GM23338 (cell line): ENCODE measurements at regions not wholly inside any gene's neighbourhood (a gene's known extent, or its start where the extent isn't known, plus 50 kb on each side); places are given as distances from the start of the nearest gene placed in this dataset.

Experiments
- ATAC-seq: fragments of 200-7000 bp; cut with Tn5 transposase; 3 replicates; pipeline ENCODE4 v1.9.1; 2020
- DNase-seq: peaks from one replicate; pipeline ENCODE4 v3.0.0-alpha.2; 2015; ENCODE audit warnings: low spot score
- H2AFZ ChIP-seq: fragments of 200-600 bp; sonication (generic); 2 replicates; pipeline ENCODE4 v1.8.0; 2016; ENCODE audit warnings: antibody characterized with exemption, mild to moderate bottlenecking, moderate library complexity
- H3F3A ChIP-seq: fragments of 200-600 bp; sonication (generic); replicated peaks from 2 replicates; pipeline ENCODE4 v1.8.0; 2017; ENCODE audit warnings: antibody characterized with exemption, mixed run types, low read depth
- H3K27ac ChIP-seq: fragments of 200-600 bp; sonication (generic); 2 replicates; pipeline ENCODE4 v1.6.1; 2016; ENCODE audit warnings: low read depth
- H3K27me3 ChIP-seq: fragments of 200-600 bp; sonication (generic); 2 replicates; pipeline ENCODE4 v1.8.0; 2016; ENCODE audit warnings: mild to moderate bottlenecking, mixed run types, moderate library complexity; ENCODE audit not compliant: insufficient read depth
- H3K36me3 ChIP-seq: fragments of 200-600 bp; sonication (generic); 2 replicates; pipeline ENCODE4 v1.8.0; 2016; ENCODE audit warnings: mild to moderate bottlenecking; ENCODE audit not compliant: insufficient read depth
- H3K4me1 ChIP-seq: fragments of 200-600 bp; sonication (generic); 2 replicates; pipeline ENCODE4 v1.8.0; 2016; ENCODE audit warnings: mild to moderate bottlenecking, moderate library complexity; ENCODE audit not compliant: insufficient read depth
- H3K4me2 ChIP-seq: fragments of 200-600 bp; sonication (generic); 2 replicates; pipeline ENCODE4 v1.7.1; 2017; ENCODE audit warnings: mixed run types
- H3K4me3 ChIP-seq: fragments of 200-600 bp; sonication (generic); 2 replicates; pipeline ENCODE4 v1.6.1; 2016; ENCODE audit warnings: mixed run types
- H3K79me2 ChIP-seq: fragments of 200-600 bp; sonication (generic); replicated peaks from 2 replicates; pipeline ENCODE4 v1.8.0; 2017; ENCODE audit warnings: mild to moderate bottlenecking; ENCODE audit not compliant: insufficient read depth
- H3K9me2 ChIP-seq: fragments of 200-600 bp; sonication (generic); 2 replicates; pipeline ENCODE4 v1.8.0; 2017; ENCODE audit not compliant: insufficient read depth
- H4K20me1 ChIP-seq: fragments of 200-600 bp; sonication (generic); replicated peaks from 2 replicates; pipeline ENCODE4 v1.8.0; 2017; ENCODE audit warnings: mild to moderate bottlenecking; ENCODE audit not compliant: insufficient read depth
- H3K27ac Mint-ChIP-seq: 2 replicates; pipeline ENCODE4 v1.8.0; 2020; ENCODE audit warnings: inconsistent platforms, mild to moderate bottlenecking, moderate library complexity, mixed read lengths
- H3K27me3 Mint-ChIP-seq: 3 replicates; pipeline ENCODE4 v1.8.0; 2022; ENCODE audit warnings: low read depth, mild to moderate bottlenecking, moderate library complexity, mixed read lengths, inconsistent platforms; ENCODE audit not compliant: insufficient read depth, poor library complexity
- H3K36me3 Mint-ChIP-seq: 3 replicates; pipeline ENCODE4 v1.8.0; 2021; ENCODE audit warnings: low read depth, mild to moderate bottlenecking, inconsistent platforms, moderate library complexity, mixed read lengths
- H3K4me1 Mint-ChIP-seq: 3 replicates; pipeline ENCODE4 v1.8.0; 2020; ENCODE audit warnings: mild to moderate bottlenecking, inconsistent platforms, mixed read lengths
- H3K4me3 Mint-ChIP-seq: 3 replicates; pipeline ENCODE4 v1.8.0; 2021; ENCODE audit warnings: moderate library complexity, mild to moderate bottlenecking, inconsistent platforms, mixed read lengths
- H3K9me3 Mint-ChIP-seq: 3 replicates; pipeline ENCODE4 v1.8.0; 2020; ENCODE audit warnings: moderate library complexity, mild to moderate bottlenecking, inconsistent platforms, mixed read lengths
- CREB1 ChIP-seq: fragments of 250-450 bp; sonication (Bioruptor Pico); IDR thresholded peaks from 2 replicates; pipeline ENCODE4 v1.5.0; 2020; ENCODE audit warnings: low read depth, mild to moderate bottlenecking, moderate library complexity
- POLR2AphosphoS5 ChIP-seq: IDR thresholded peaks from 2 replicates; pipeline ENCODE4 v1.6.1; 2016; ENCODE audit warnings: antibody characterized with exemption, low read depth
- STAT1 ChIP-seq: IDR thresholded peaks from one replicate; pipeline ENCODE4 v1.6.1; 2016; ENCODE audit warnings: antibody characterized with exemption; ENCODE audit not compliant: unreplicated experiment
- ZNF114 ChIP-seq: fragments of 250-450 bp; sonication (Bioruptor Pico); IDR thresholded peaks from 2 replicates; pipeline ENCODE4 v1.5.0; 2020; ENCODE audit warnings: mild to moderate bottlenecking, moderate library complexity
- ZNF331 ChIP-seq: fragments of 250-450 bp; sonication (Bioruptor Pico); IDR thresholded peaks from 2 replicates; pipeline ENCODE4 v1.5.0; 2020; ENCODE audit warnings: low read depth, mild to moderate bottlenecking, moderate library complexity
- TF ChIP-seq, protein P1 (sequence below): fragments of 250-450 bp; sonication (Bioruptor Pico); IDR thresholded peaks from 2 replicates; pipeline ENCODE4 v1.5.0; 2020; ENCODE audit warnings: mild to moderate bottlenecking, moderate library complexity
- TF ChIP-seq, protein P2 (sequence below): IDR thresholded peaks from one replicate; pipeline ENCODE4 v1.6.1; 2018; ENCODE audit warnings: antibody characterized with exemption; ENCODE audit not compliant: unreplicated experiment
- TF ChIP-seq, protein P3 (sequence below), 2 experiments: fragments of 200-600 bp in 1 of 2; sonication (generic) in 1 of 2; conservative IDR thresholded peaks; 2 replicates each; pipeline versions ENCODE4 v1.5.1 to v1.6.1; 2016 to 2017; ENCODE audit warnings: antibody characterized with exemption in 2 of 2, low read depth in 2 of 2, mild to moderate bottlenecking in 2 of 2, moderate library complexity in 1 of 2

DNA sequence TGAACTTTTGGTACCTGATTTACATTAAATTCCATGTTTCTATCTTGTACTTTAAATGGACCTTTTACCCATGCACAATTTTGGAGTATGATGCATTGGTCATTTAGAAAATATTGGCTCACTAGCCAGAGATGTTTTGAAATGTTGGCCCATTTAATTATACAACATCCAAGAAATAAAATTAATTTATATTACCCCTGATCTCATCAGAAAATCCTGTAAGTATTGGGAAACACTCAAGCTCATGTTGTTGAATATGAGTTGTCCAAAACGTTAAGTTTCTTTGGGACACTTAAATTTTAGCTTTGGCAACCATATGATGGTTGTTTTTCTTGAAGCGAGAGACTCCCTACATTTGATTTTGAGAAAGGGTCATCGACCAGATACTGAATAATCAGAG lies 492.7 kb downstream of the RPS24 start:
- no peak overlapping the region for H3K27ac ChIP-seq
- peaks cover 4% of the 10 kb centered on the region; the same call in 2 of the 3 replicates for H3K9me3 Mint-ChIP-seq
- no peak for DNase-seq

GRCh38 chr10:78527296-78527695 lies 493.6 kb downstream of the RPS24 start:
- Histone ChIP-seq H3K4me1 (peaks cover 8% of the 10 kb centered on the region), H3K27ac (no peak overlapping the region), H3F3A (no peaks in the 10 kb centered on the region), H3K9me2 (peaks cover 6% of the 10 kb centered on the region; the same call in 1 of the 2 replicates), H4K20me1 (no peaks in the 10 kb centered on the region), H3K36me3 (no peaks in the 10 kb centered on the region), H3K4me2 (no peak overlapping the region), H3K4me3 (no peak overlapping the region), H3K27me3 (no peaks in the 10 kb centered on the region), H3K79me2 (no peaks in the 10 kb centered on the region), H2AFZ (no peak overlapping the region)
- peaks cover 9% of the 10 kb centered on the region; the same call in 2 of the 3 replicates for H3K9me3 Mint-ChIP-seq
- DNase-seq = no peak
- no peak overlapping the region for H3K27ac Mint-ChIP-seq
- peaks cover 12% of the 10 kb centered on the region for H3K4me1 Mint-ChIP-seq
- peaks cover 8% of the 10 kb centered on the region; the same call in 1 of the 3 replicates for H3K36me3 Mint-ChIP-seq
- ATAC-seq = no peak
- H3K4me3 Mint-ChIP-seq = no peak overlapping the region
- no peaks in the 10 kb centered on the region for H3K27me3 Mint-ChIP-seq
- TF ChIP-seq STAT1 (no peak), CREB1 (CRISPR knock-in tag) (no peak), ZNF331 (CRISPR knock-in tag) (no peak), ZNF114 (CRISPR knock-in tag) (no peak)
- TF ChIP-seq, protein P1, sequence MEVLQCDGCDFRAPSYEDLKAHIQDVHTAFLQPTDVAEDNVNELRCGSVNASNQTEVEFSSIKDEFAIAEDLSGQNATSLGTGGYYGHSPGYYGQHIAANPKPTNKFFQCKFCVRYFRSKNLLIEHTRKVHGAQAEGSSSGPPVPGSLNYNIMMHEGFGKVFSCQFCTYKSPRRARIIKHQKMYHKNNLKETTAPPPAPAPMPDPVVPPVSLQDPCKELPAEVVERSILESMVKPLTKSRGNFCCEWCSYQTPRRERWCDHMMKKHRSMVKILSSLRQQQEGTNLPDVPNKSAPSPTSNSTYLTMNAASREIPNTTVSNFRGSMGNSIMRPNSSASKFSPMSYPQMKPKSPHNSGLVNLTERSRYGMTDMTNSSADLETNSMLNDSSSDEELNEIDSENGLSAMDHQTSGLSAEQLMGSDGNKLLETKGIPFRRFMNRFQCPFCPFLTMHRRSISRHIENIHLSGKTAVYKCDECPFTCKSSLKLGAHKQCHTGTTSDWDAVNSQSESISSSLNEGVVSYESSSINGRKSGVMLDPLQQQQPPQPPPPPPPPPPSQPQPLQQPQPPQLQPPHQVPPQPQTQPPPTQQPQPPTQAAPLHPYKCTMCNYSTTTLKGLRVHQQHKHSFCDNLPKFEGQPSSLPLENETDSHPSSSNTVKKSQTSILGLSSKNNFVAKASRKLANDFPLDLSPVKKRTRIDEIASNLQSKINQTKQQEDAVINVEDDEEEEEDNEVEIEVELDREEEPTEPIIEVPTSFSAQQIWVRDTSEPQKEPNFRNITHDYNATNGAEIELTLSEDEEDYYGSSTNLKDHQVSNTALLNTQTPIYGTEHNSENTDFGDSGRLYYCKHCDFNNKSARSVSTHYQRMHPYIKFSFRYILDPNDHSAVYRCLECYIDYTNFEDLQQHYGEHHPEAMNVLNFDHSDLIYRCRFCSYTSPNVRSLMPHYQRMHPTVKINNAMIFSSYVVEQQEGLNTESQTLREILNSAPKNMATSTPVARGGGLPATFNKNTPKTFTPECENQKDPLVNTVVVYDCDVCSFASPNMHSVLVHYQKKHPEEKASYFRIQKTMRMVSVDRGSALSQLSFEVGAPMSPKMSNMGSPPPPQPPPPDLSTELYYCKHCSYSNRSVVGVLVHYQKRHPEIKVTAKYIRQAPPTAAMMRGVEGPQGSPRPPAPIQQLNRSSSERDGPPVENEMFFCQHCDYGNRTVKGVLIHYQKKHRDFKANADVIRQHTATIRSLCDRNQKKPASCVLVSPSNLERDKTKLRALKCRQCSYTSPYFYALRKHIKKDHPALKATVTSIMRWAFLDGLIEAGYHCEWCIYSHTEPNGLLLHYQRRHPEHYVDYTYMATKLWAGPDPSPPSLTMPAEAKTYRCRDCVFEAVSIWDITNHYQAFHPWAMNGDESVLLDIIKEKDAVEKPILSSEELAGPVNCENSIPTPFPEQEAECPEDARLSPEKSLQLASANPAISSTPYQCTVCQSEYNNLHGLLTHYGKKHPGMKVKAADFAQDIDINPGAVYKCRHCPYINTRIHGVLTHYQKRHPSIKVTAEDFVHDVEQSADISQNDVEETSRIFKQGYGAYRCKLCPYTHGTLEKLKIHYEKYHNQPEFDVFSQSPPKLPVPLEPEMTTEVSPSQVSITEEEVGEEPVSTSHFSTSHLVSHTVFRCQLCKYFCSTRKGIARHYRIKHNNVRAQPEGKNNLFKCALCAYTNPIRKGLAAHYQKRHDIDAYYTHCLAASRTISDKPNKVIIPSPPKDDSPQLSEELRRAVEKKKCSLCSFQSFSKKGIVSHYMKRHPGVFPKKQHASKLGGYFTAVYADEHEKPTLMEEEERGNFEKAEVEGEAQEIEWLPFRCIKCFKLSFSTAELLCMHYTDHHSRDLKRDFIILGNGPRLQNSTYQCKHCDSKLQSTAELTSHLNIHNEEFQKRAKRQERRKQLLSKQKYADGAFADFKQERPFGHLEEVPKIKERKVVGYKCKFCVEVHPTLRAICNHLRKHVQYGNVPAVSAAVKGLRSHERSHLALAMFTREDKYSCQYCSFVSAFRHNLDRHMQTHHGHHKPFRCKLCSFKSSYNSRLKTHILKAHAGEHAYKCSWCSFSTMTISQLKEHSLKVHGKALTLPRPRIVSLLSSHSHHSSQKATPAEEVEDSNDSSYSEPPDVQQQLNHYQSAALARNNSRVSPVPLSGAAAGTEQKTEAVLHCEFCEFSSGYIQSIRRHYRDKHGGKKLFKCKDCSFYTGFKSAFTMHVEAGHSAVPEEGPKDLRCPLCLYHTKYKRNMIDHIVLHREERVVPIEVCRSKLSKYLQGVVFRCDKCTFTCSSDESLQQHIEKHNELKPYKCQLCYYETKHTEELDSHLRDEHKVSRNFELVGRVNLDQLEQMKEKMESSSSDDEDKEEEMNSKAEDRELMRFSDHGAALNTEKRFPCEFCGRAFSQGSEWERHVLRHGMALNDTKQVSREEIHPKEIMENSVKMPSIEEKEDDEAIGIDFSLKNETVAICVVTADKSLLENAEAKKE = no peak

More for the DNA sequence above, 492.7 kb downstream of the RPS24 start:
- no peak overlapping the region for H2AFZ ChIP-seq
- ATAC-seq = no peak
- TF ChIP-seq, protein P2, sequence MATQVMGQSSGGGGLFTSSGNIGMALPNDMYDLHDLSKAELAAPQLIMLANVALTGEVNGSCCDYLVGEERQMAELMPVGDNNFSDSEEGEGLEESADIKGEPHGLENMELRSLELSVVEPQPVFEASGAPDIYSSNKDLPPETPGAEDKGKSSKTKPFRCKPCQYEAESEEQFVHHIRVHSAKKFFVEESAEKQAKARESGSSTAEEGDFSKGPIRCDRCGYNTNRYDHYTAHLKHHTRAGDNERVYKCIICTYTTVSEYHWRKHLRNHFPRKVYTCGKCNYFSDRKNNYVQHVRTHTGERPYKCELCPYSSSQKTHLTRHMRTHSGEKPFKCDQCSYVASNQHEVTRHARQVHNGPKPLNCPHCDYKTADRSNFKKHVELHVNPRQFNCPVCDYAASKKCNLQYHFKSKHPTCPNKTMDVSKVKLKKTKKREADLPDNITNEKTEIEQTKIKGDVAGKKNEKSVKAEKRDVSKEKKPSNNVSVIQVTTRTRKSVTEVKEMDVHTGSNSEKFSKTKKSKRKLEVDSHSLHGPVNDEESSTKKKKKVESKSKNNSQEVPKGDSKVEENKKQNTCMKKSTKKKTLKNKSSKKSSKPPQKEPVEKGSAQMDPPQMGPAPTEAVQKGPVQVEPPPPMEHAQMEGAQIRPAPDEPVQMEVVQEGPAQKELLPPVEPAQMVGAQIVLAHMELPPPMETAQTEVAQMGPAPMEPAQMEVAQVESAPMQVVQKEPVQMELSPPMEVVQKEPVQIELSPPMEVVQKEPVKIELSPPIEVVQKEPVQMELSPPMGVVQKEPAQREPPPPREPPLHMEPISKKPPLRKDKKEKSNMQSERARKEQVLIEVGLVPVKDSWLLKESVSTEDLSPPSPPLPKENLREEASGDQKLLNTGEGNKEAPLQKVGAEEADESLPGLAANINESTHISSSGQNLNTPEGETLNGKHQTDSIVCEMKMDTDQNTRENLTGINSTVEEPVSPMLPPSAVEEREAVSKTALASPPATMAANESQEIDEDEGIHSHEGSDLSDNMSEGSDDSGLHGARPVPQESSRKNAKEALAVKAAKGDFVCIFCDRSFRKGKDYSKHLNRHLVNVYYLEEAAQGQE = no peak
- TF ChIP-seq POLR2AphosphoS5 = no peak
- TF ChIP-seq, protein P3, sequence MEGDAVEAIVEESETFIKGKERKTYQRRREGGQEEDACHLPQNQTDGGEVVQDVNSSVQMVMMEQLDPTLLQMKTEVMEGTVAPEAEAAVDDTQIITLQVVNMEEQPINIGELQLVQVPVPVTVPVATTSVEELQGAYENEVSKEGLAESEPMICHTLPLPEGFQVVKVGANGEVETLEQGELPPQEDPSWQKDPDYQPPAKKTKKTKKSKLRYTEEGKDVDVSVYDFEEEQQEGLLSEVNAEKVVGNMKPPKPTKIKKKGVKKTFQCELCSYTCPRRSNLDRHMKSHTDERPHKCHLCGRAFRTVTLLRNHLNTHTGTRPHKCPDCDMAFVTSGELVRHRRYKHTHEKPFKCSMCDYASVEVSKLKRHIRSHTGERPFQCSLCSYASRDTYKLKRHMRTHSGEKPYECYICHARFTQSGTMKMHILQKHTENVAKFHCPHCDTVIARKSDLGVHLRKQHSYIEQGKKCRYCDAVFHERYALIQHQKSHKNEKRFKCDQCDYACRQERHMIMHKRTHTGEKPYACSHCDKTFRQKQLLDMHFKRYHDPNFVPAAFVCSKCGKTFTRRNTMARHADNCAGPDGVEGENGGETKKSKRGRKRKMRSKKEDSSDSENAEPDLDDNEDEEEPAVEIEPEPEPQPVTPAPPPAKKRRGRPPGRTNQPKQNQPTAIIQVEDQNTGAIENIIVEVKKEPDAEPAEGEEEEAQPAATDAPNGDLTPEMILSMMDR (conservative IDR thresholded peaks at IDR 0.05; ENCODE audit: low read depth in 2 of 2) = no peak
- TF ChIP-seq ZNF114 (CRISPR knock-in tag) = no peak
- Mint-ChIP-seq H3K27me3 (no peaks in the 10 kb centered on the region), H3K36me3 (no peaks in the 10 kb centered on the region), H3K4me1 (peaks cover 12% of the 10 kb centered on the region), H3K27ac (no peak overlapping the region), H3K4me3 (no peak overlapping the region)
- H3K79me2 ChIP-seq = no peaks in the 10 kb centered on the region
- H3K27me3 ChIP-seq = no peaks in the 10 kb centered on the region
- H3K4me2 ChIP-seq = no peak overlapping the region
- H3K4me1 ChIP-seq = peaks cover 8% of the 10 kb centered on the region
- H3F3A ChIP-seq = no peaks in the 10 kb centered on the region
- no peak overlapping the region for H3K4me3 ChIP-seq
- no peaks in the 10 kb centered on the region for H3K36me3 ChIP-seq
- H3K9me2 ChIP-seq = peaks cover 10% of the 10 kb centered on the region
- no peaks in the 10 kb centered on the region for H4K20me1 ChIP-seq
